ENCODE measurements at regions not wholly inside any gene's neighbourhood (a gene's known extent, or its start where the extent isn't known, plus 50 kb on each side); places are given as distances from the start of the nearest gene placed in this dataset.
A peak's percentile ranks its signal among the peaks of the same experiment; 100 is the strongest.
"Not testable (repeated sequence)": the region's sequence is repeated elsewhere in the genome, so short reads cannot be mapped to it uniquely, and the experiment has no call there.

- DNase-seq (ENCODE audit: low read depth in 1 of 2, low spot score in 2 of 2) = no peak
Measured at GRCh38 chr10:33965795-33966581, 631.5 kb upstream of the NRP1 start.

GRCh38 chr10:33963729-33964128 is 629.3 kb upstream of the NRP1 start:
- H3K9me3 ChIP-seq (replicated peaks) = no peaks in the 10 kb centered on the region
- no peak overlapping the region for H3K4me3 ChIP-seq
- DNase-seq (ENCODE audit: low read depth in 1 of 2, low spot score in 2 of 2) = no peak
- no peaks in the 10 kb centered on the region for H3K4me1 ChIP-seq (replicated peaks)
- H3K27me3 ChIP-seq (replicated peaks) = no peaks in the 10 kb centered on the region
- no peaks in the 10 kb centered on the region for H3K36me3 ChIP-seq
- H3K27ac ChIP-seq = no peak overlapping the region

More at GRCh38 chr10:33965795-33966581, 631.5 kb upstream of the NRP1 start:
- Histone ChIP-seq H3K27ac (no peak overlapping the region), H3K4me3 (no peak overlapping the region), H3K27me3 (replicated peaks) (no peaks in the 10 kb centered on the region), H3K4me1 (replicated peaks) (no peaks in the 10 kb centered on the region), H3K9me3 (replicated peaks) (no peaks in the 10 kb centered on the region), H3K36me3 (no peaks in the 10 kb centered on the region)

- not testable (repeated sequence) for H3K36me3 ChIP-seq; H3K27me3 ChIP-seq (replicated peaks); DNase-seq (ENCODE audit: low read depth in 1 of 2, low spot score in 2 of 2); H3K9me3 ChIP-seq (replicated peaks); H3K4me3 ChIP-seq; H3K27ac ChIP-seq; H3K4me1 ChIP-seq (replicated peaks)
Measured at GRCh38 chr10:33956322-33956721, 621.9 kb upstream of the NRP1 start.

- Histone ChIP-seq H3K27me3 (replicated peaks) (no peaks in the 10 kb centered on the region), H3K4me1 (replicated peaks) (no peaks in the 10 kb centered on the region), H3K4me3 (no peak overlapping the region), H3K9me3 (replicated peaks) (no peaks in the 10 kb centered on the region), H3K36me3 (no peaks in the 10 kb centered on the region), H3K27ac (no peak overlapping the region)
- DNase-seq (ENCODE audit: low read depth in 1 of 2, low spot score in 2 of 2) = no peak
Measured at GRCh38 chr10:33955676-33956075, 621.2 kb upstream of the NRP1 start.

GRCh38 chr10:33952692-33953360 is 618.4 kb upstream of the NRP1 start:
- H3K4me1 ChIP-seq (replicated peaks) = no peaks in the 10 kb centered on the region
- no peaks in the 10 kb centered on the region for H3K27me3 ChIP-seq (replicated peaks)
- H3K9me3 ChIP-seq (replicated peaks) = no peaks in the 10 kb centered on the region
- H3K36me3 ChIP-seq = no peaks in the 10 kb centered on the region
- no peak overlapping the region for H3K27ac ChIP-seq
- no peak overlapping the region for H3K4me3 ChIP-seq
- peak in 1 of 2 experiments; percentile 1 for DNase-seq (ENCODE audit: low read depth in 1 of 2, low spot score in 2 of 2)

GRCh38 chr10:33950206-33950605 is 615.7 kb upstream of the NRP1 start:
- no peaks in the 10 kb centered on the region for H3K4me1 ChIP-seq (replicated peaks)
- H3K36me3 ChIP-seq = no peaks in the 10 kb centered on the region
- H3K4me3 ChIP-seq = no peak overlapping the region
- H3K9me3 ChIP-seq (replicated peaks) = no peaks in the 10 kb centered on the region
- no peaks in the 10 kb centered on the region for H3K27me3 ChIP-seq (replicated peaks)
- no peak overlapping the region for H3K27ac ChIP-seq
- DNase-seq (ENCODE audit: low read depth in 1 of 2, low spot score in 2 of 2) = no peak

GRCh38 chr10:33947544-33947943 is 613.1 kb upstream of the NRP1 start:
- no peaks in the 10 kb centered on the region for H3K27me3 ChIP-seq (replicated peaks)
- no peak overlapping the region for H3K4me3 ChIP-seq
- H3K36me3 ChIP-seq = no peaks in the 10 kb centered on the region
- H3K27ac ChIP-seq = no peak overlapping the region
- no peaks in the 10 kb centered on the region for H3K4me1 ChIP-seq (replicated peaks)
- H3K9me3 ChIP-seq (replicated peaks) = no peaks in the 10 kb centered on the region
- DNase-seq (ENCODE audit: low read depth in 1 of 2, low spot score in 2 of 2) = no peak

GRCh38 chr10:33945051-33945450 is 610.6 kb upstream of the NRP1 start:
- H3K9me3 ChIP-seq (replicated peaks) = no peaks in the 10 kb centered on the region
- no peak overlapping the region for H3K27ac ChIP-seq
- no peak for DNase-seq (ENCODE audit: low read depth in 1 of 2, low spot score in 2 of 2)
- no peaks in the 10 kb centered on the region for H3K36me3 ChIP-seq
- H3K27me3 ChIP-seq (replicated peaks) = no peaks in the 10 kb centered on the region
- no peak overlapping the region for H3K4me3 ChIP-seq
- no peaks in the 10 kb centered on the region for H3K4me1 ChIP-seq (replicated peaks)

GRCh38 chr10:33942508-33942907 is 608.0 kb upstream of the NRP1 start:
- H3K9me3 ChIP-seq (replicated peaks) = no peaks in the 10 kb centered on the region
- H3K27me3 ChIP-seq (replicated peaks) = no peaks in the 10 kb centered on the region
- H3K36me3 ChIP-seq = no peaks in the 10 kb centered on the region
- H3K4me3 ChIP-seq = no peak overlapping the region
- DNase-seq (ENCODE audit: low read depth in 1 of 2, low spot score in 2 of 2) = no peak
- no peaks in the 10 kb centered on the region for H3K4me1 ChIP-seq (replicated peaks)
- H3K27ac ChIP-seq = no peak overlapping the region

GRCh38 chr10:33939892-33940291 is 605.4 kb upstream of the NRP1 start:
- Histone ChIP-seq H3K27ac (no peak overlapping the region), H3K36me3 (no peaks in the 10 kb centered on the region), H3K4me1 (replicated peaks) (no peaks in the 10 kb centered on the region), H3K9me3 (replicated peaks) (no peaks in the 10 kb centered on the region), H3K4me3 (no peak overlapping the region), H3K27me3 (replicated peaks) (no peaks in the 10 kb centered on the region)
- DNase-seq (ENCODE audit: low read depth in 1 of 2, low spot score in 2 of 2) = no peak

- H3K27me3 ChIP-seq (replicated peaks) = no peaks in the 10 kb centered on the region
- H3K27ac ChIP-seq = no peak overlapping the region
- no peaks in the 10 kb centered on the region for H3K36me3 ChIP-seq
- DNase-seq (ENCODE audit: low read depth in 1 of 2, low spot score in 2 of 2) = no peak
- no peak overlapping the region for H3K4me3 ChIP-seq
- H3K4me1 ChIP-seq (replicated peaks) = no peaks in the 10 kb centered on the region
- no peaks in the 10 kb centered on the region for H3K9me3 ChIP-seq (replicated peaks)
Measured at GRCh38 chr10:33939410-33939809, 604.9 kb upstream of the NRP1 start.

GRCh38 chr10:33938001-33938400 is 603.5 kb upstream of the NRP1 start:
- no peak overlapping the region for H3K27ac ChIP-seq
- H3K4me3 ChIP-seq = no peak overlapping the region
- no peaks in the 10 kb centered on the region for H3K27me3 ChIP-seq (replicated peaks)
- H3K9me3 ChIP-seq (replicated peaks) = no peaks in the 10 kb centered on the region
- no peaks in the 10 kb centered on the region for H3K4me1 ChIP-seq (replicated peaks)
- no peaks in the 10 kb centered on the region for H3K36me3 ChIP-seq
- DNase-seq (ENCODE audit: low read depth in 1 of 2, low spot score in 2 of 2) = no peak

- no peaks in the 10 kb centered on the region for H3K9me3 ChIP-seq (replicated peaks)
- H3K36me3 ChIP-seq = no peaks in the 10 kb centered on the region
- no peak overlapping the region for H3K27ac ChIP-seq
- no peaks in the 10 kb centered on the region for H3K27me3 ChIP-seq (replicated peaks)
- no peaks in the 10 kb centered on the region for H3K4me1 ChIP-seq (replicated peaks)
- no peak overlapping the region for H3K4me3 ChIP-seq
- DNase-seq (ENCODE audit: low read depth in 1 of 2, low spot score in 2 of 2) = no peak
Measured at GRCh38 chr10:33937036-33937730, 602.7 kb upstream of the NRP1 start.

GRCh38 chr10:33935350-33935749 is 600.9 kb upstream of the NRP1 start:
- no peak for DNase-seq (ENCODE audit: low read depth in 1 of 2, low spot score in 2 of 2)
- Histone ChIP-seq H3K27me3 (replicated peaks) (no peaks in the 10 kb centered on the region), H3K27ac (no peak overlapping the region), H3K4me3 (no peak overlapping the region), H3K36me3 (no peaks in the 10 kb centered on the region), H3K4me1 (replicated peaks) (no peaks in the 10 kb centered on the region), H3K9me3 (replicated peaks) (no peaks in the 10 kb centered on the region)

Data from SJSA1 (cell line).